ENCODE measurements at regions not wholly inside any gene's neighbourhood (a gene's known extent, or its start where the extent isn't known, plus 50 kb on each side); places are given as distances from the start of the nearest gene placed in this dataset.

GRCh38 chr4:176921256-176921655, 128.5 kb upstream of the VEGFC start:
- TF ChIP-seq CTCF (conservative IDR thresholded peaks at IDR 0.05; ENCODE audit: low read length) (no peak), EZH2phosphoT487 (IDR thresholded peaks at IDR 0.05; ENCODE audit: borderline replicate concordance) (no peak)

Measured in Loucy (cell line).